Lung (tissue), 11 donors: ENCODE measurements at regions not wholly inside any gene's neighbourhood (a gene's known extent, or its start where the extent isn't known, plus 50 kb on each side); places are given as distances from the start of the nearest gene placed in this dataset.

Source experiments
- ATAC-seq: fragments of 200-7000 bp; cut with Tn5 transposase; one replicate; pipeline ENCODE4 v1.9.1; 2020; ENCODE audit warnings: moderate number of reproducible peaks; ENCODE audit not compliant: insufficient read depth, low FRiP score
- DNase-seq, 3 donors: peaks; one replicate each; pipeline ENCODE4 v3.0.0-alpha.2; 2013 to 2017
- H3K27ac ChIP-seq, 2 donors: one replicate each; pipeline ENCODE4 v1.5.1; 2013; ENCODE audit warnings: mild to moderate bottlenecking in 2 of 2, moderate library complexity in 2 of 2, control low read depth in 1 of 2, inconsistent platforms in 1 of 2, low read depth in 1 of 2, low read length in 1 of 2
- H3K27me3 ChIP-seq, 3 donors: one replicate each; pipeline ENCODE4 v1.5.1; 2013; ENCODE audit warnings: low read length in 2 of 3; ENCODE audit not compliant: control insufficient read depth in 3 of 3, insufficient read depth in 3 of 3
- H3K36me3 ChIP-seq, 4 donors: one replicate each; pipeline ENCODE4 v1.5.1; 2013; ENCODE audit warnings: low read length in 4 of 4, mild to moderate bottlenecking in 1 of 4, moderate library complexity in 1 of 4; ENCODE audit not compliant: control insufficient read depth in 4 of 4, insufficient read depth in 4 of 4
- H3K4me1 ChIP-seq, 5 donors: one replicate each; pipeline ENCODE4 v1.5.1; 2013; ENCODE audit warnings: low read length in 5 of 5, mild to moderate bottlenecking in 2 of 5, moderate library complexity in 1 of 5; ENCODE audit not compliant: control insufficient read depth in 5 of 5, insufficient read depth in 5 of 5
- H3K4me3 ChIP-seq: one replicate; pipeline ENCODE4 v1.5.1; 2013; ENCODE audit warnings: mild to moderate bottlenecking, control low read depth, moderate library complexity
- H3K9ac ChIP-seq, 2 donors: one replicate each; pipeline ENCODE4 v1.5.1; 2013; ENCODE audit warnings: low read length in 2 of 2, control low read depth in 1 of 2; ENCODE audit not compliant: insufficient read depth in 1 of 2
- H3K9me3 ChIP-seq, 4 donors: one replicate each; pipeline ENCODE4 v1.5.1; 2013; ENCODE audit warnings: low read length in 3 of 4, mild to moderate bottlenecking in 1 of 4, moderate library complexity in 1 of 4; ENCODE audit not compliant: control insufficient read depth in 4 of 4, insufficient read depth in 3 of 4
- CTCF ChIP-seq: IDR thresholded peaks from 2 replicates; pipeline ENCODE4 v1.5.1; 2012; ENCODE audit warnings: mild to moderate bottlenecking; ENCODE audit errors: control extremely low read depth, extremely low read depth
- WGBS, 2 donors: extraction: QIAGEN DNeasy Blood & Tissue Kit; methylation state at CpG; one replicate each; pipeline ENCODE4 v1.1.7; 2013; 5-methylcytosine and 5-hydroxymethylcytosine counted together
- donor health status: control.
- donor health status: control.
- donor health status: Bipolar disorder and iron deficiency.
- donor health status: healthy.
- donor health status: DM: yes; HTN: yes; CAD: no.

DNA sequence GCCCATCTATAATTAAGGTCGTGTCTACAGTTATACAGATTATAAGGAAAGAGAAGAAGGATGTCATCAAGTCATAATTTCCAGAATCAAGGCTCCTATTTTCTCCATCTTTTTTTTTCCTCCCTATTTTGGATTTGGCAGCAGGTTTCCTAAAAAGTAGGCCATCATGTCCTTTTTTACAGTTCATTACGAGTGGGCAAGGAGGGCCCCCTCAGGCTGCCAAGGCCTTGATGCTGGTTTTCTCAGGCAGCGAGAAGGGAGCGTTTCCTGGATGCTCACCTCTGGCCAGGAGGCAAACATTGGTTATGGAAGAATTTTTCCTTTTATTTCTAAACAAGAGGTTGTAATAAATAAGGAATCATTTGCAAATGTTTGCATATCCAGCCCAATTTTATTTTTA is 414.6 kb downstream of the DHX35 start:
- Histone ChIP-seq H3K27ac (no peak overlapping the region), H3K4me3 (no peak overlapping the region), H3K9ac (no peak overlapping the region), H3K9me3 (peaks cover 0 to 4% (median 2%) of the 10 kb centered on the region in 4 donors), H3K36me3 (no peaks in the 10 kb centered on the region), H3K4me1 (peaks cover 0 to 1% (median 0%) of the 10 kb centered on the region in 5 donors), H3K27me3 (no peaks in the 10 kb centered on the region)
- 82 to 83% methylated on average over 4 of the region's 4 CpGs for WGBS, 2 donors
- ATAC-seq = no peak
- no peak for TF ChIP-seq CTCF
- DNase-seq = no peak

DNA sequence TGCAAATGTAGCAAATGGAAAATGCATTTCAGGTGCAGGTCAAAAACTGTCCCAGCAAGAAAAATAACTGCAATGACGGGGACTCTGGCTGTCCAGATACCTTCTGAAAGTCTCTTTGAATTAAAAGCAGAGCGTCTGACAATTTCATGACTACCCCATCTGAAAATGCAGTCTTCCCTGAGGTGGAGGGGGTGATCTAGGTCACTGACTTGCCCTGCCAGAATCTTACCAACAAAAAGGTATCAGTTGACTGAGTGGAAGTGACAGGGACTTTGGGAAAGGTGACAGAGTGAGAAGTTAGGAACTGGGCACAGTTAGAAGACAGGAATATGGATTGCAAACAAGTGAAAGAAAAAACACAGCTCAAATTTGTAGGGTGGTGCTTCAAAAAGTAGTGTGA is 402.2 kb downstream of the DHX35 start:
- H3K27me3 ChIP-seq = no peaks in the 10 kb centered on the region
- ATAC-seq (no peak), DNase-seq (no peak)
- peaks cover 0 to 5% (median 0%) of the 10 kb centered on the region in 4 donors for H3K9me3 ChIP-seq
- TF ChIP-seq CTCF = no peak
- no peaks in the 10 kb centered on the region for H3K4me1 ChIP-seq
- H3K9ac ChIP-seq = no peak overlapping the region
- no peaks in the 10 kb centered on the region for H3K36me3 ChIP-seq
- H3K27ac ChIP-seq = no peak overlapping the region
- 86 to 92% methylated on average over 2 of the region's 2 CpGs for WGBS, 2 donors
- H3K4me3 ChIP-seq = no peak overlapping the region

DNA sequence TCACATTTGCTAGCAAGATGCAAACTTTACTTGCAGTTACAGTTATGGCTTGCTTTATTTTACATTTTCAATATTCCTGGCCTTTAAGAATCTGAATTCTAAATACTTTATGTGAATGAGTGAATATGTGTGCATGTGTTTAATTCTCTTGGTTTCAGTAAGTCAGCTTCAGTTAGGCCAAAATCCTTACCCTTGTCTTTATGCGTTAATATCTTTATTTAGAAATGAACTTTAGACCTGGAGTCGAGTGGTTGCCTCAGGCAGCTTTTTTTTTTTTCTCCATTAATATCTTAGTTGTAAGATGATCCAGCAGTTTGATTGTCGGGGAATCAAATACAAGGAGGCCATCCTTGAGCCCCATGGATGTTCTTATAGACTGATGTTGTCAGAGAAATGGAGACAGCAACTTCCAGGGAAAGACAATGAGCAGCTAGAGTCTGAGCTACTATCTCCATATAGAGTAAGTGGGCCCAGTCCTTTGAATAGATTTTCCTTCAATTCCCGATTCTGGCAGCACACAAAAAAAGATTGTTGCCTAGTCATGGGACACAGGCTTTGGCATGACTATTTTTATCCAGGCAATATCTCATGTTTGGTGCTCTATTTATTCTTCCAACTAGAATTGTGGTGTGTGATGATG is 398.0 kb downstream of the DHX35 start:
- Histone ChIP-seq H3K27me3 (no peaks in the 10 kb centered on the region), H3K9me3 (peaks cover 0 to 5% (median 0%) of the 10 kb centered on the region in 4 donors), H3K27ac (no peak overlapping the region), H3K9ac (no peak overlapping the region), H3K4me3 (no peak overlapping the region), H3K36me3 (no peaks in the 10 kb centered on the region), H3K4me1 (peaks cover 0 to 10% (median 4%) of the 10 kb centered on the region in 5 donors)
- TF ChIP-seq CTCF = no peak
- WGBS, 2 donors = 81 to 89% methylated on average over 4 of the region's 4 CpGs
- DNase-seq (no peak), ATAC-seq (no peak)

- ATAC-seq (peak; percentile 73), DNase-seq (peak; percentile 56 to 79 (median 63))
- H3K27ac ChIP-seq = no peak overlapping the region
Observed at GRCh38 chr20:39358052-39358451, 395.9 kb downstream of the DHX35 start.

More at GRCh38 chr20:39358052-39358451, 395.9 kb downstream of the DHX35 start:
- H3K4me1 ChIP-seq = peaks cover 0 to 10% (median 4%) of the 10 kb centered on the region in 5 donors
- no peak for TF ChIP-seq CTCF
- no peaks in the 10 kb centered on the region for H3K27me3 ChIP-seq
- no peak overlapping the region for H3K4me3 ChIP-seq
- H3K36me3 ChIP-seq = no peaks in the 10 kb centered on the region
- H3K9me3 ChIP-seq = peaks cover 0 to 3% (median 0%) of the 10 kb centered on the region in 4 donors
- H3K9ac ChIP-seq = no peak overlapping the region
- WGBS, 2 donors = 54 to 76% methylated on average over 1 of the region's 1 CpG
